Medulla oblongata (tissue), 1 donor: ENCODE measurements at regions not wholly inside any gene's neighbourhood (a gene's known extent, or its start where the extent isn't known, plus 50 kb on each side); places are given as distances from the start of the nearest gene placed in this dataset.
A peak's percentile ranks its signal among the peaks of the same experiment; 100 is the strongest.
"Not testable (repeated sequence)": the region's sequence is repeated elsewhere in the genome, so short reads cannot be mapped to it uniquely, and the experiment has no call there.

Source experiments
- DNase-seq: peaks from one replicate; pipeline ENCODE4 v3.0.0-alpha.2; 2015; ENCODE audit errors: extremely low spot score

GRCh38 chr7:76924756-76925155 lies 107.4 kb downstream of the SPDYE17 start:
- peak; percentile 30 for DNase-seq

GRCh38 chr7:76918619-76919018 lies 113.5 kb downstream of the SPDYE17 start:
- not testable (repeated sequence) for DNase-seq

GRCh38 chr7:76914361-76914760 lies 117.8 kb downstream of the SPDYE17 start:
- not testable (repeated sequence) for DNase-seq

- not testable (repeated sequence) for DNase-seq
These were observed 119.9 kb downstream of the SPDYE17 start for GRCh38 chr7:76912011-76912814.

GRCh38 chr7:76904688-76905087 lies 127.5 kb downstream of the SPDYE17 start:
- not testable (repeated sequence) for DNase-seq

- peak; percentile 73 for DNase-seq
These were observed 130.0 kb downstream of the SPDYE17 start for GRCh38 chr7:76901944-76902710.

GRCh38 chr7:76898807-76899206 lies 133.4 kb downstream of the SPDYE17 start:
- not testable (repeated sequence) for DNase-seq

GRCh38 chr7:76897007-76897406 lies 135.2 kb downstream of the SPDYE17 start:
- not testable (repeated sequence) for DNase-seq

- DNase-seq, result not testable (repeated sequence)
These were observed 136.5 kb downstream of the SPDYE17 start for GRCh38 chr7:76895696-76896095.

- DNase-seq, result not testable (repeated sequence)
These were observed 140.4 kb downstream of the SPDYE17 start for GRCh38 chr7:76891771-76892170.

- DNase-seq, result not testable (repeated sequence)
These were observed 152.3 kb downstream of the SPDYE17 start for GRCh38 chr7:76879733-76880288.

- not testable (repeated sequence) for DNase-seq
These were observed 156.4 kb downstream of the SPDYE17 start for GRCh38 chr7:76875760-76876159.

- DNase-seq, result not testable (repeated sequence)
These were observed 161.7 kb downstream of the SPDYE17 start for GRCh38 chr7:76870504-76870808.

- DNase-seq, result not testable (repeated sequence)
These were observed 164.7 kb downstream of the SPDYE17 start for GRCh38 chr7:76867364-76867889.

- DNase-seq, result not testable (repeated sequence)
These were observed 168.9 kb downstream of the SPDYE17 start for GRCh38 chr7:76863150-76863773.

- not testable (repeated sequence) for DNase-seq
These were observed 169.9 kb downstream of the SPDYE17 start for GRCh38 chr7:76862241-76862640.

GRCh38 chr7:76859933-76860332 lies 172.2 kb downstream of the SPDYE17 start:
- DNase-seq, result not testable (repeated sequence)

GRCh38 chr7:76854631-76855030 lies 177.5 kb downstream of the SPDYE17 start:
- not testable (repeated sequence) for DNase-seq

GRCh38 chr7:76852787-76853584 lies 179.2 kb downstream of the SPDYE17 start:
- not testable (repeated sequence) for DNase-seq

GRCh38 chr7:76852362-76852761 lies 179.8 kb downstream of the SPDYE17 start:
- not testable (repeated sequence) for DNase-seq

GRCh38 chr7:76851617-76852016 lies 180.5 kb downstream of the SPDYE17 start:
- not testable (repeated sequence) for DNase-seq
